NCI-H526 (cell line): ENCODE measurements at regions not wholly inside any gene's neighbourhood (a gene's known extent, or its start where the extent isn't known, plus 50 kb on each side); places are given as distances from the start of the nearest gene placed in this dataset.
A peak's percentile ranks its signal among the peaks of the same experiment; 100 is the strongest.
"Not testable (repeated sequence)": the region's sequence is repeated elsewhere in the genome, so short reads cannot be mapped to it uniquely, and the experiment has no call there.

Experiments
- DNase-seq, 2 experiments: peaks; one replicate each; lab custom pipeline; 2025; lab: John Stamatoyannopoulos, UW

- DNase-seq: peak in 1 of 2 experiments; percentile 20
These were observed 62.2 kb downstream of the CCNE1 start for GRCh38 chr19:29873801-29874575.

- DNase-seq: no peak
These were observed 64.1 kb downstream of the CCNE1 start for GRCh38 chr19:29875931-29876330.

- no peak for DNase-seq
These were observed 64.6 kb downstream of the CCNE1 start for GRCh38 chr19:29876414-29876813.

DNA sequence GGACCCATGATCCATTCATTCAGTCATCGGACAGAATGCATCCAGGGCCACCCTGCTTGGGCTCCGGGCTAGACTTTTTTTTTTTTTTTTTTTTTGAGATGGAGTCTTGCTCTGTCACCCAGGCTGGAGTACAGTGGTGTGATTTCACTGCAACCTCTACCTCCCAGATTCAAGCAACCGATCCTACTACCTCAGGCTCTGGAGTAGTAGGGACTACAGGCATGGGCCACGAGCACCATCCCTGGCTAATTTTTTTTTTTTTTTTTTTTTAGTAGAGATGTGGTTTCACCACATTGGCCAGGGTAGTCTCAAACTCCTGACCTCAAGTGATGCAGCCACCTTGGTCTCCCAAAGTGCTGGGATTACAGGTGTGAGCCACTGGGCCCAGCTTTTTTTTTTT is 65.1 kb downstream of the CCNE1 start:
- not testable (repeated sequence) for DNase-seq

- no peak for DNase-seq
These were observed 62.9 kb upstream of the URI1 start for GRCh38 chr19:29878973-29879654.

DNA sequence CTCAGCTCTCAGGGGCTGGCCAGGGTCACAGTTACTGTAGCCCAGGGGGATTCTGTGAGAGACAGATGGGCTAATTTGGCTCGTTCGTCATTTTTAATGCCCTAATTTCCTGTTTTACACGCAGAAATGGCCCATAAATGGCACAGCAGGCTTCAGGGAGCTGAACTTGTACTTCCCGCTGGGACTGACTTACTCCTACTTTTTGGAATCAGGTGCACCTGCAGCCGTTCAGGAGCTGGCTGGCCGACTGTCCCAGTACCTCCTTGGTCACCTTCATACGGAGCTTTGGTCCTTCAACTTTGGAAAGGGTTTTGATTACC is 62.4 kb upstream of the URI1 start:
- DNase-seq: no peak

DNA sequence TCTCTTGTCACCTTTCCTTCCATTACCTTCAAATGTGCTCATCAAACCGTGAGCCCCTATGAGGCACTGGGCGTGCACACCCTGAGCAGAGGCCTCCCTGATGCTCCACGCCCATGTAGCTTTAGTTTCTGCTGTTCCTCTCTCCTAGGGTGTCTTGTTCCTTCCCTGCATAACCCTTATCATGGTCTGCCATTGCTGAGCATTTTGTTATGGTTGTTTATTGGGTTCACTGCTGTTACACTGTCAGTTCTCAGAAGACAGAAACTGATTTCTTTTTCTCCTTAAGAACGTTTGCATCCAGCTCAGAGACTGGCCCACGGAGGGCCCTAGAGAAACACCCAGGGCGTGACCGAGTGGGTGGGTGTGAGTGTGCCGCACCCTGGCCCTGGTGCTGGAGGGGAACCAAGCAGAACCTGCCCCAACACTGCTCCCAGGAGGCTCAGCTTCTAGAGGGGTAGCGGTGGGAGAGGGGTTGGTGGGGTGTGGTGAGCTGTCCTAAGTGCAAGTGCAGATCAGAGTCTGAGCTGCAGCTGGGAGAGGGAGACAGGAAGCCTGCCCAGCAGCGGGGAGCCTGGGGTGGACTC is 61.4 kb upstream of the URI1 start:
- DNase-seq: no peak

DNA sequence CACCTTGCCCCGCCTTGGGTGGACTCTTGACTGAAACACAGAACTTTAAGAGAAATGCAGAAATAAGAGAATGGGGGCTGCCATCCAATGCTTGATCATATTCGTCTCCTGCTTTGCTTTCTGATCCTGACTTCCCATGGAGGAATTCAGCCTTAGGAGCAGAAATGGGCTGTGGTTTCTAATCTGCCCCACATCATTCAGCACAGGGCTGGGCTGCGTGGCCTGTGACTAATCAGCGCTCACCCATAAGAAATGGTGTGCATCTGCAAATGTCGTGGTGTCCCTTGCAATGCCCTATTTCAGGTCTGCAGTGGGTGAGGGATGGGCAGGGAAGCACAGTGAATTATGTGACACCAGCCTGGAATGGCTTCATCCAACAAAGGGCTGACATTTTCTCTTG is 60.7 kb upstream of the URI1 start:
- no peak for DNase-seq

- peak in 1 of 2 experiments; percentile 45 for DNase-seq
These were observed 59.3 kb upstream of the URI1 start for GRCh38 chr19:29882719-29883105.

DNA sequence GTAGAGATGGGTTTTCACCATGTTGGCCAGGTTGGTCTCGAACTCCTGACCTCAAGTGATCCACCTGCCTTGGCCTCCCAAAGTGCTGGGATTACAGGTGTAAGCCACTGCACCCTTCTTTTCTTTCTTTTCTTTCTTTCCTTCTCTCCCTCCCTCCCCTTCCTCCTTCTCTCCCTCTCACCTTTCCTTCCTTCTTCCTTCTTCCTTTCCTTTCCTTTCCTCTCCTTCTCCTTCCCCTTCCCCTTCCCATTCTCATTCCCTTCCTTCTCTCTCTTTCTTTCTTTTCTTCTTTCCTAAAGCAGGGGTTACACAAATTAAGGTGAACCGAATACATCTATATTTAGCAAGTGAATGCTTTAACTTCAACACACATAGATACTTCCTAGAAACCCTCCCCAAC is 58.0 kb upstream of the URI1 start:
- DNase-seq: no peak

GRCh38 chr19:29884466-29884865 is 57.6 kb upstream of the URI1 start:
- DNase-seq: no peak

- not testable (repeated sequence) for DNase-seq
These were observed 55.9 kb upstream of the URI1 start for GRCh38 chr19:29886106-29886505.

DNA sequence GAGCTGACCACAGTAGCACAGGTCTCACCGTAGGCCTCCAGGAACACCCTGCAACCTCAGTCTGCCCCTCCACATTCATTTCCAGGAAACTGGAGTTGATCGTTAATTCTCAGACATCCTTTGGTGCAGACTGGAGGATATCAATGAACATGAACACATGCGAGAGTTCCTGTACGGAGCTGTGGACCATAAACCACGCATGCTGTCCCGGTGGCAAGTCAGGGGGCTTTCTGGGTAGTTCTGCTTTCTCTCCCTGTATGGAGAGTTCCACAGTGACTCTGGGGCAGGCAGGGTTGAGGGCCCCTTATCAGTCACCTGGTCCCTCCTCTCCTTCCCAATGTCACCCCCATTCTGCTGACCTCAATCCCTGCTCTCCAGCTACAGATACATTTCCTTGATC is 55.5 kb upstream of the URI1 start:
- no peak for DNase-seq

DNA sequence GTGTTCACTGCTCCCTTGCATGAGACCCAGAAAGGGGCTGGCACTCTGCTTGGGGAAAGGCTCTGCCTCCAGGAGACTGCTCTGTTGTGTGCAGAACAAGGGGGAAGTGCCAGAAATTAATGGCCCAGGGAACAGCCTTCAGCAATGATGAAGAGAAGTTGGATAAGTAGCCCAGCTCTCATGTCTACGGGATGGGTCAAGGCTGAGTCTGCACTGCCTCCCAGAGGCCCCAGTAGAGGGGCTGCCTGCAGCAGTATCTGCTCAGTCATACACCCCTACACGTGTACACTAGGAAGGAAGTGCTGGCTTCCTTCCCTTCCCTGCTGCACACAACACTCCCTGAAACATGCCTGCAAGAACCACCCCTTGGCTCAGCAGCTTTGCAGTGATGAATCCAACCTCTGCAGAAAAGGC is 54.6 kb upstream of the URI1 start:
- DNase-seq: no peak

- not testable (repeated sequence) for DNase-seq
These were observed 54.0 kb upstream of the URI1 start for GRCh38 chr19:29888047-29888446.

- DNase-seq: no peak
These were observed 52.3 kb upstream of the URI1 start for GRCh38 chr19:29889702-29890101.

DNA sequence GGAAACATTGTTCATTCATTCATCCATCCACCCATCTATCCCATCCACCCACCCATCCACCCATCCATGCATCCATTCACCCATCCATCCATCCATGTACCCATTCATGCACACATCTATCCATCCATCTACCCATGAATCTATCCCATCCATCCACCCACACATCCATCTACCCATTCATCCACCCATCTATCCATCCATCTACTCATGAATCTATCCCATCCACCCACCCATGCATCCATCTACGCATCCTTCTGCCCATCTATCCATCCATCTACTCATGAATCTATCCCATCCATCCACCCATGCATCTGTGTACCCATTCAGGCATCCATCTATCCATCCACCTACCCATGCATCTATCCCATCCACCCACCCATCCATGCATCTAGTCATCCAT is 51.6 kb upstream of the URI1 start:
- no peak for DNase-seq
